ENCODE measurements at regions not wholly inside any gene's neighbourhood (a gene's known extent, or its start where the extent isn't known, plus 50 kb on each side); places are given as distances from the start of the nearest gene placed in this dataset.
"Not testable (repeated sequence)": the region's sequence is repeated elsewhere in the genome, so short reads cannot be mapped to it uniquely, and the experiment has no call there.

GRCh38 chr1:189971656-189972055, 506.0 kb downstream of the BRINP3 start:
- Mint-ChIP-seq H3K36me3 (ENCODE audit: low read depth) (no peaks in the 10 kb centered on the region), H3K27ac (no peak overlapping the region), H3K4me1 (no peaks in the 10 kb centered on the region), H3K27me3 (no peaks in the 10 kb centered on the region), H3K4me3 (no peak overlapping the region)
- ATAC-seq = no peak
- no peaks in the 10 kb centered on the region for H3K9me3 ChIP-seq (ENCODE audit: control insufficient read depth, low read length, poor library complexity, severe bottlenecking)
- no peak for DNase-seq

GRCh38 chr1:189977184-189977583, 500.5 kb downstream of the BRINP3 start:
- ATAC-seq = no peak
- Mint-ChIP-seq H3K4me1 (no peaks in the 10 kb centered on the region), H3K36me3 (ENCODE audit: low read depth) (no peaks in the 10 kb centered on the region), H3K4me3 (no peak overlapping the region), H3K27me3 (no peaks in the 10 kb centered on the region), H3K27ac (no peak overlapping the region)
- H3K9me3 ChIP-seq (ENCODE audit: control insufficient read depth, low read length, poor library complexity, severe bottlenecking) = no peaks in the 10 kb centered on the region
- DNase-seq = no peak

GRCh38 chr1:189983166-189983890, 494.3 kb downstream of the BRINP3 start:
- no peak overlapping the region for H3K27ac Mint-ChIP-seq
- no peaks in the 10 kb centered on the region for H3K27me3 Mint-ChIP-seq
- ATAC-seq (no peak), DNase-seq (no peak)
- H3K4me1 Mint-ChIP-seq = no peaks in the 10 kb centered on the region
- H3K36me3 Mint-ChIP-seq (ENCODE audit: low read depth) = no peaks in the 10 kb centered on the region
- H3K4me3 Mint-ChIP-seq = no peak overlapping the region
- no peaks in the 10 kb centered on the region for H3K9me3 ChIP-seq (ENCODE audit: control insufficient read depth, low read length, poor library complexity, severe bottlenecking)

GRCh38 chr1:189986516-189986915, 491.1 kb downstream of the BRINP3 start:
- H3K9me3 ChIP-seq (ENCODE audit: control insufficient read depth, low read length, poor library complexity, severe bottlenecking) = no peaks in the 10 kb centered on the region
- no peaks in the 10 kb centered on the region for H3K27me3 Mint-ChIP-seq
- H3K4me1 Mint-ChIP-seq = no peaks in the 10 kb centered on the region
- DNase-seq (no peak), ATAC-seq (no peak)
- no peaks in the 10 kb centered on the region for H3K36me3 Mint-ChIP-seq (ENCODE audit: low read depth)
- H3K27ac Mint-ChIP-seq = no peak overlapping the region
- no peak overlapping the region for H3K4me3 Mint-ChIP-seq

- H3K4me1 Mint-ChIP-seq = no peaks in the 10 kb centered on the region
- no peaks in the 10 kb centered on the region for H3K27me3 Mint-ChIP-seq
- no peak overlapping the region for H3K4me3 Mint-ChIP-seq
- no peak overlapping the region for H3K27ac Mint-ChIP-seq
- no peak for ATAC-seq
- no peaks in the 10 kb centered on the region for H3K9me3 ChIP-seq (ENCODE audit: control insufficient read depth, low read length, poor library complexity, severe bottlenecking)
- H3K36me3 Mint-ChIP-seq (ENCODE audit: low read depth) = no peaks in the 10 kb centered on the region
- DNase-seq = no peak
These were observed 490.2 kb downstream of the BRINP3 start for GRCh38 chr1:189987509-189987908.

- Mint-ChIP-seq H3K27ac (no peak overlapping the region), H3K4me3 (no peak overlapping the region), H3K27me3 (no peaks in the 10 kb centered on the region), H3K36me3 (ENCODE audit: low read depth) (no peaks in the 10 kb centered on the region), H3K4me1 (no peaks in the 10 kb centered on the region)
- no peak for DNase-seq
- no peaks in the 10 kb centered on the region for H3K9me3 ChIP-seq (ENCODE audit: control insufficient read depth, low read length, poor library complexity, severe bottlenecking)
- no peak for ATAC-seq
These were observed 484.8 kb downstream of the BRINP3 start for GRCh38 chr1:189992856-189993255.

GRCh38 chr1:190000365-190000872, 477.2 kb downstream of the BRINP3 start:
- H3K27me3 Mint-ChIP-seq = no peaks in the 10 kb centered on the region
- H3K27ac Mint-ChIP-seq = no peak overlapping the region
- H3K9me3 ChIP-seq (ENCODE audit: control insufficient read depth, low read length, poor library complexity, severe bottlenecking) = no peaks in the 10 kb centered on the region
- no peak overlapping the region for H3K4me3 Mint-ChIP-seq
- ATAC-seq = no peak
- no peaks in the 10 kb centered on the region for H3K36me3 Mint-ChIP-seq (ENCODE audit: low read depth)
- DNase-seq = no peak
- no peaks in the 10 kb centered on the region for H3K4me1 Mint-ChIP-seq

- no peak for DNase-seq
- Mint-ChIP-seq H3K36me3 (ENCODE audit: low read depth) (no peaks in the 10 kb centered on the region), H3K27ac (no peak overlapping the region), H3K4me3 (no peak overlapping the region), H3K4me1 (no peaks in the 10 kb centered on the region), H3K27me3 (no peaks in the 10 kb centered on the region)
- no peaks in the 10 kb centered on the region for H3K9me3 ChIP-seq (ENCODE audit: control insufficient read depth, low read length, poor library complexity, severe bottlenecking)
- ATAC-seq = no peak
These were observed 476.5 kb downstream of the BRINP3 start for GRCh38 chr1:190001187-190001586.

GRCh38 chr1:190003376-190003775, 474.3 kb downstream of the BRINP3 start:
- Mint-ChIP-seq H3K27ac (no peak overlapping the region), H3K36me3 (ENCODE audit: low read depth) (no peaks in the 10 kb centered on the region), H3K27me3 (no peaks in the 10 kb centered on the region), H3K4me3 (no peak overlapping the region), H3K4me1 (no peaks in the 10 kb centered on the region)
- DNase-seq (no peak), ATAC-seq (no peak)
- H3K9me3 ChIP-seq (ENCODE audit: control insufficient read depth, low read length, poor library complexity, severe bottlenecking) = no peaks in the 10 kb centered on the region

GRCh38 chr1:190011585-190011984, 466.1 kb downstream of the BRINP3 start:
- no peak for ATAC-seq
- no peak for DNase-seq
- Mint-ChIP-seq H3K36me3 (ENCODE audit: low read depth) (no peaks in the 10 kb centered on the region), H3K27ac (no peak overlapping the region), H3K27me3 (no peaks in the 10 kb centered on the region), H3K4me1 (no peaks in the 10 kb centered on the region), H3K4me3 (no peak overlapping the region)
- no peaks in the 10 kb centered on the region for H3K9me3 ChIP-seq (ENCODE audit: control insufficient read depth, low read length, poor library complexity, severe bottlenecking)

- not testable (repeated sequence) for ATAC-seq; H3K36me3 Mint-ChIP-seq (ENCODE audit: low read depth); H3K4me1 Mint-ChIP-seq; H3K9me3 ChIP-seq (ENCODE audit: control insufficient read depth, low read length, poor library complexity, severe bottlenecking); DNase-seq; H3K27ac Mint-ChIP-seq; H3K4me3 Mint-ChIP-seq; H3K27me3 Mint-ChIP-seq
These were observed 458.5 kb downstream of the BRINP3 start for GRCh38 chr1:190019151-190019550.

GRCh38 chr1:190019717-190020116, 457.9 kb downstream of the BRINP3 start:
- H3K9me3 ChIP-seq (ENCODE audit: control insufficient read depth, low read length, poor library complexity, severe bottlenecking) = no peaks in the 10 kb centered on the region
- H3K27ac Mint-ChIP-seq = no peak overlapping the region
- H3K36me3 Mint-ChIP-seq (ENCODE audit: low read depth) = no peaks in the 10 kb centered on the region
- H3K27me3 Mint-ChIP-seq = no peaks in the 10 kb centered on the region
- no peak overlapping the region for H3K4me3 Mint-ChIP-seq
- ATAC-seq (no peak), DNase-seq (no peak)
- no peaks in the 10 kb centered on the region for H3K4me1 Mint-ChIP-seq

- no peaks in the 10 kb centered on the region for H3K9me3 ChIP-seq (ENCODE audit: control insufficient read depth, low read length, poor library complexity, severe bottlenecking)
- H3K27me3 Mint-ChIP-seq = no peaks in the 10 kb centered on the region
- no peak overlapping the region for H3K4me3 Mint-ChIP-seq
- no peaks in the 10 kb centered on the region for H3K36me3 Mint-ChIP-seq (ENCODE audit: low read depth)
- H3K27ac Mint-ChIP-seq = no peak overlapping the region
- ATAC-seq (no peak), DNase-seq (no peak)
- no peaks in the 10 kb centered on the region for H3K4me1 Mint-ChIP-seq
These were observed 455.0 kb downstream of the BRINP3 start for GRCh38 chr1:190022709-190023108.

- no peaks in the 10 kb centered on the region for H3K36me3 Mint-ChIP-seq (ENCODE audit: low read depth)
These were observed 448.2 kb downstream of the BRINP3 start for GRCh38 chr1:190029441-190029840.

More at GRCh38 chr1:190029441-190029840, 448.2 kb downstream of the BRINP3 start:
- H3K4me1 Mint-ChIP-seq = no peaks in the 10 kb centered on the region
- H3K27ac Mint-ChIP-seq = no peak overlapping the region
- H3K9me3 ChIP-seq (ENCODE audit: control insufficient read depth, low read length, poor library complexity, severe bottlenecking) = no peaks in the 10 kb centered on the region
- H3K4me3 Mint-ChIP-seq = no peak overlapping the region
- DNase-seq = no peak
- H3K27me3 Mint-ChIP-seq = no peaks in the 10 kb centered on the region
- no peak for ATAC-seq

Data from T-helper 17 cell (primary cell).